ENCODE measurements at regions not wholly inside any gene's neighbourhood (a gene's known extent, or its start where the extent isn't known, plus 50 kb on each side); places are given as distances from the start of the nearest gene placed in this dataset.

- Histone ChIP-seq H3K27me3 (ENCODE audit: insufficient read depth, low read length) (no peaks in the 10 kb centered on the region), H2AFZ (ENCODE audit: low read depth, low read length) (no peak overlapping the region), H3K4me1 (ENCODE audit: insufficient read depth, low read length) (no peaks in the 10 kb centered on the region), H3K4me3 (ENCODE audit: low read length) (no peak overlapping the region), H3K9me3 (ENCODE audit: low read length) (no peaks in the 10 kb centered on the region), H3K36me3 (ENCODE audit: insufficient read depth, low read length) (no peaks in the 10 kb centered on the region)
These were observed 137.3 kb upstream of the FNDC3A start for GRCh38 chr13:48838193-48838973.

DNA sequence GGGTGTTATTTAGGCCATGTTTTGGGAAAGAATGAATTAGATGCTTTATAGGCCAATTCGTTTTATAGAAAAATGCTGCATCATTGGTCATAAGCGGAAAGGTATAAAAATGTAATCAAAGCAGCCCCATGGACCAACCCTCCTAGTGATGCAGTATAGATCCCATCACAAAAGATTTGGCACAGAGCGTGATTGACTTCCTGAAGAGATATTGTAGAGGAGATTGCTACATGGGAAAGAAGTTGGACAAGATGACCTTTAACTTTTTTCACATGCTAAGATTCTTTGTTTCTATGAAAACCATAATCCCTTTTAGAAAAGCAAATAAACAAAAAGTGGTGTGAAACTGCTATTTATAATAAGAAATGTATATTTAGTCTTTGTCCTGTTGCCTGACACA lies 136.5 kb upstream of the FNDC3A start:
- H3K27me3 ChIP-seq (ENCODE audit: insufficient read depth, low read length) = no peaks in the 10 kb centered on the region
- no peak overlapping the region for H2AFZ ChIP-seq (ENCODE audit: low read depth, low read length)

GRCh38 chr13:48840366-48840765 lies 135.3 kb upstream of the FNDC3A start:
- Histone ChIP-seq H3K27me3 (ENCODE audit: insufficient read depth, low read length) (no peaks in the 10 kb centered on the region), H3K36me3 (ENCODE audit: insufficient read depth, low read length) (no peaks in the 10 kb centered on the region), H2AFZ (ENCODE audit: low read depth, low read length) (no peak overlapping the region), H3K9me3 (ENCODE audit: low read length) (no peaks in the 10 kb centered on the region), H3K4me1 (ENCODE audit: insufficient read depth, low read length) (no peaks in the 10 kb centered on the region), H3K4me3 (ENCODE audit: low read length) (no peak overlapping the region)

More for the DNA sequence above, 136.5 kb upstream of the FNDC3A start:
- no peaks in the 10 kb centered on the region for H3K36me3 ChIP-seq (ENCODE audit: insufficient read depth, low read length)
- H3K4me3 ChIP-seq (ENCODE audit: low read length) = no peak overlapping the region
- H3K4me1 ChIP-seq (ENCODE audit: insufficient read depth, low read length) = no peaks in the 10 kb centered on the region
- no peaks in the 10 kb centered on the region for H3K9me3 ChIP-seq (ENCODE audit: low read length)

- Histone ChIP-seq H3K27me3 (ENCODE audit: insufficient read depth, low read length) (no peaks in the 10 kb centered on the region), H3K4me3 (ENCODE audit: low read length) (no peak overlapping the region), H3K4me1 (ENCODE audit: insufficient read depth, low read length) (no peaks in the 10 kb centered on the region), H3K36me3 (ENCODE audit: insufficient read depth, low read length) (no peaks in the 10 kb centered on the region), H2AFZ (ENCODE audit: low read depth, low read length) (no peak overlapping the region), H3K9me3 (ENCODE audit: low read length) (no peaks in the 10 kb centered on the region)
These were observed 133.4 kb upstream of the FNDC3A start for GRCh38 chr13:48842316-48842715.

- Histone ChIP-seq H2AFZ (ENCODE audit: low read depth, low read length) (no peak overlapping the region), H3K36me3 (ENCODE audit: insufficient read depth, low read length) (no peaks in the 10 kb centered on the region), H3K4me3 (ENCODE audit: low read length) (no peak overlapping the region), H3K27me3 (ENCODE audit: insufficient read depth, low read length) (no peaks in the 10 kb centered on the region), H3K9me3 (ENCODE audit: low read length) (no peaks in the 10 kb centered on the region), H3K4me1 (ENCODE audit: insufficient read depth, low read length) (no peaks in the 10 kb centered on the region)
These were observed 131.9 kb upstream of the FNDC3A start for GRCh38 chr13:48843630-48844380.

DNA sequence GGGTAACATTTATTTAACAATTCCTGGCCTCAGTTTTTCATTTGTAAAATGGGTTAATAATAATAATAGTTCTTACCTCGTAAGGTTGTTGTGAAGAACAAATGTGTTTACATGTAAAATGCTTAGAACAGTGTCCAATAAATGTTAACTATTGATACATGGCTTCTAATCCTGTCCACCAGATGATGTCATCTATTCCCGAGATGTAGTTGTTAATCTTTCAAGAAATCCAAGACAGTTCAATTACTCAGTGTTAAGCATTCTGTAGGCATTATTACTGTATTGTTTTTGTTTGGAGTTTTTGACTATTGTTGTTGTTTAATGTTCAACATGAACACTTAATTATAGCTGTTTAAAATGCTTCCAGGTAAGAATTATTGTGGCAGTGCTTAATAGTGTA lies 131.0 kb upstream of the FNDC3A start:
- Histone ChIP-seq H3K9me3 (ENCODE audit: low read length) (no peaks in the 10 kb centered on the region), H3K27me3 (ENCODE audit: insufficient read depth, low read length) (no peaks in the 10 kb centered on the region), H3K4me1 (ENCODE audit: insufficient read depth, low read length) (no peaks in the 10 kb centered on the region), H3K36me3 (ENCODE audit: insufficient read depth, low read length) (no peaks in the 10 kb centered on the region), H2AFZ (ENCODE audit: low read depth, low read length) (no peak overlapping the region), H3K4me3 (ENCODE audit: low read length) (no peak overlapping the region)

- H3K9me3 ChIP-seq (ENCODE audit: low read length) = no peaks in the 10 kb centered on the region
- no peaks in the 10 kb centered on the region for H3K4me1 ChIP-seq (ENCODE audit: insufficient read depth, low read length)
- H2AFZ ChIP-seq (ENCODE audit: low read depth, low read length) = no peak overlapping the region
These were observed 126.2 kb upstream of the FNDC3A start for GRCh38 chr13:48849515-48849914.

GRCh38 chr13:48851707-48852106 lies 124.0 kb upstream of the FNDC3A start:
- Histone ChIP-seq H3K9me3 (ENCODE audit: low read length) (no peaks in the 10 kb centered on the region), H3K36me3 (ENCODE audit: insufficient read depth, low read length) (no peaks in the 10 kb centered on the region), H3K27me3 (ENCODE audit: insufficient read depth, low read length) (no peaks in the 10 kb centered on the region), H3K4me3 (ENCODE audit: low read length) (no peak overlapping the region), H2AFZ (ENCODE audit: low read depth, low read length) (no peak overlapping the region), H3K4me1 (ENCODE audit: insufficient read depth, low read length) (no peaks in the 10 kb centered on the region)

More at GRCh38 chr13:48849515-48849914, 126.2 kb upstream of the FNDC3A start:
- Histone ChIP-seq H3K4me3 (ENCODE audit: low read length) (no peak overlapping the region), H3K27me3 (ENCODE audit: insufficient read depth, low read length) (no peaks in the 10 kb centered on the region), H3K36me3 (ENCODE audit: insufficient read depth, low read length) (no peaks in the 10 kb centered on the region)

GRCh38 chr13:48852911-48853727 lies 122.6 kb upstream of the FNDC3A start:
- Histone ChIP-seq H2AFZ (ENCODE audit: low read depth, low read length) (no peak overlapping the region), H3K4me3 (ENCODE audit: low read length) (no peak overlapping the region), H3K36me3 (ENCODE audit: insufficient read depth, low read length) (no peaks in the 10 kb centered on the region), H3K27me3 (ENCODE audit: insufficient read depth, low read length) (no peaks in the 10 kb centered on the region), H3K4me1 (ENCODE audit: insufficient read depth, low read length) (no peaks in the 10 kb centered on the region), H3K9me3 (ENCODE audit: low read length) (no peaks in the 10 kb centered on the region)

DNA sequence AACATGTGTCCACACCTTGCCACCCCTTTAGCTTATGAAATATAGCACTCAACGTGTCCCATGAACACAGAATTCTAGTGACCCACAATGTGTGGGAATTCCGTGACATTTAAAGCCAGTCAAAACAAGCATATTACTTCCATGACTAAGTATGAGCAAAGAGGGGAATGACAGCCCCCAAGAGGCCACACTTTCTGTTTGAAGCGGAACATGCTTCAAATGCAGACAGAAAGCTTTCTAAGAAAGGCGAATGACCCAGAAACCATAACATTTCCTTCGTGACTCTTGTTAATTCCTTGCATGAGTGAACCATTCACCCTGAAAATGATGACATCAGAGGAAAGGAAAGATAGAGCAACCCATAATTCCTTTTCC lies 122.0 kb upstream of the FNDC3A start:
- Histone ChIP-seq H3K36me3 (ENCODE audit: insufficient read depth, low read length) (no peaks in the 10 kb centered on the region), H2AFZ (ENCODE audit: low read depth, low read length) (no peak overlapping the region), H3K4me1 (ENCODE audit: insufficient read depth, low read length) (peaks cover 5% of the 10 kb centered on the region), H3K4me3 (ENCODE audit: low read length) (no peak overlapping the region), H3K27me3 (ENCODE audit: insufficient read depth, low read length) (no peaks in the 10 kb centered on the region), H3K9me3 (ENCODE audit: low read length) (no peaks in the 10 kb centered on the region)

- Histone ChIP-seq H3K36me3 (ENCODE audit: insufficient read depth, low read length) (no peaks in the 10 kb centered on the region), H3K4me3 (ENCODE audit: low read length) (no peak overlapping the region), H2AFZ (ENCODE audit: low read depth, low read length) (no peak overlapping the region), H3K9me3 (ENCODE audit: low read length) (no peaks in the 10 kb centered on the region), H3K4me1 (ENCODE audit: insufficient read depth, low read length) (peaks cover 5% of the 10 kb centered on the region), H3K27me3 (ENCODE audit: insufficient read depth, low read length) (no peaks in the 10 kb centered on the region)
These were observed 118.1 kb upstream of the FNDC3A start for GRCh38 chr13:48857576-48857975.

DNA sequence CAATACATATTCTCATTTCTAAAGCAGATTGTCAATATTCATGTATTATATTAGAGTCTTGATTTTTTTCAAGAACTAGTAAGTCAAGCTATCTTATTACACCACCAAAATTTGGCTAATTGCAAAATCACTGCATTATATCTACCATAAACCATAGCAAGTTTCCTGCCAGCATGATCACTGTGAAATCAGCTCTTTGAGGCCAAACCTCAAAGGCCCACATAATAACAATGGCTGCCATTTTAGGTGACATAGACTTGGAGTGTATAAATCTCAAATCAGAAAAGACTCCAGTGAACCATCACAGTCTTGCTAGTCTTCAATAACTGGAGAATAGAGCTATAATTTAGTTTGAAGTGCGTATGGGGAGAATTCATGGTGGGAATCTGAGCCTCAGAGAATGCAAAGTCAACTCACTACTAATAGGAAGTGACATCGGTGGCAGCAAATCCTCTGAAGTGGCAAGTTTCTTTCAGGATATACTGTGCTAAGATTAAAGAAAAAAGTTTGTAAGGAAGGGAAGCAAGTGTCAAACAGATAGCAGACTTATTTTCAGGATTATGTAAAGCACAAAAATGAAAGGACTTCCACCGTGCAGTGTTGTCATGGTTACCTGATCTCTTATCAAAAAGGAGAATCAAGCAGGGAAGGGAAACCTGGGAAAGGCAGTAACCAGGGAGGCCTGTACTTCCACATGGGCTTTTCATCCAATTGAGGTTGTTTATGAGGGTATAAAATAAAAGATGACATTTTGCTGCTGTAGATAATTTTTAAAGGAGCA lies 117.4 kb upstream of the FNDC3A start:
- H3K9me3 ChIP-seq (ENCODE audit: low read length) = no peaks in the 10 kb centered on the region
- H3K4me3 ChIP-seq (ENCODE audit: low read length) = peak overlapping the region; percentile 35
- H2AFZ ChIP-seq (ENCODE audit: low read depth, low read length) = peak overlapping the region; percentile 87
- no peaks in the 10 kb centered on the region for H3K27me3 ChIP-seq (ENCODE audit: insufficient read depth, low read length)
- peaks cover 5% of the 10 kb centered on the region for H3K4me1 ChIP-seq (ENCODE audit: insufficient read depth, low read length)
- H3K36me3 ChIP-seq (ENCODE audit: insufficient read depth, low read length) = no peaks in the 10 kb centered on the region

Measured in neuron (in vitro differentiated cells).